Uterus (tissue), 3 donors: ENCODE measurements at regions not wholly inside any gene's neighbourhood (a gene's known extent, or its start where the extent isn't known, plus 50 kb on each side); places are given as distances from the start of the nearest gene placed in this dataset.
"Not testable (repeated sequence)": the region's sequence is repeated elsewhere in the genome, so short reads cannot be mapped to it uniquely, and the experiment has no call there.

Experiments
- DNase-seq, 2 donors: peaks; one replicate each; pipeline ENCODE4 v3.0.0-alpha.2; 2019 to 2020
- H3K27ac ChIP-seq, 2 donors: fragments of 200-600 bp; sonication (generic); 1 replicate in 1 of 2; 2 replicates in 1 of 2; pipeline ENCODE4 v1.5.1; 2016 to 2018
- H3K27me3 ChIP-seq, 2 donors: fragments of 200-600 bp; sonication (generic); one replicate each; pipeline ENCODE4 v1.5.1; 2018 to 2019; ENCODE audit warnings: control low read depth in 1 of 2
- H3K36me3 ChIP-seq, 2 donors: fragments of 200-600 bp; sonication (generic); one replicate each; pipeline ENCODE4 v1.5.1; 2019; ENCODE audit warnings: control low read depth in 1 of 2
- H3K4me1 ChIP-seq, 2 donors: fragments of 200-600 bp; sonication (generic); one replicate each; pipeline ENCODE4 v1.5.1; 2018 to 2019; ENCODE audit warnings: control low read depth in 1 of 2
- H3K4me3 ChIP-seq, 2 donors: fragments of 200-600 bp; sonication (generic); 1 replicate in 1 of 2; 2 replicates in 1 of 2; pipeline ENCODE4 v1.5.1; 2018 to 2019; ENCODE audit warnings: mild to moderate bottlenecking in 1 of 2
- H3K9me3 ChIP-seq, 2 donors: fragments of 200-600 bp; sonication (generic); one replicate each; pipeline ENCODE4 v1.5.1; 2019; ENCODE audit warnings: control low read depth in 1 of 2
- POLR2A ChIP-seq, 2 donors: fragments of 450-650 bp; IDR thresholded peaks; one replicate each; pipeline ENCODE4 v1.6.1; 2016; ENCODE audit warnings: antibody characterized with exemption in 2 of 2, mild to moderate bottlenecking in 1 of 2, moderate library complexity in 1 of 2
- intact Hi-C: fragments of 100-400 bp; cut with DNase I; formaldehyde crosslinking; loops from one replicate; pipeline ENCODE4 v1.15.1; 2023; ENCODE audit warnings: low total_unique reads
- TF ChIP-seq, protein P1 (sequence below), 4 experiments: fragments of 200-600 bp in 2 of 4; fragments of 450-650 bp in 2 of 4; sonication (generic) in 2 of 4; IDR thresholded peaks; one replicate each; pipeline ENCODE4 v1.5.1; 2016 to 2019; ENCODE audit warnings: antibody characterized with exemption in 4 of 4, mild to moderate bottlenecking in 2 of 4, moderate library complexity in 1 of 4
- donor health status: DM: yes; HTN: yes; CAD: no.

DNA sequence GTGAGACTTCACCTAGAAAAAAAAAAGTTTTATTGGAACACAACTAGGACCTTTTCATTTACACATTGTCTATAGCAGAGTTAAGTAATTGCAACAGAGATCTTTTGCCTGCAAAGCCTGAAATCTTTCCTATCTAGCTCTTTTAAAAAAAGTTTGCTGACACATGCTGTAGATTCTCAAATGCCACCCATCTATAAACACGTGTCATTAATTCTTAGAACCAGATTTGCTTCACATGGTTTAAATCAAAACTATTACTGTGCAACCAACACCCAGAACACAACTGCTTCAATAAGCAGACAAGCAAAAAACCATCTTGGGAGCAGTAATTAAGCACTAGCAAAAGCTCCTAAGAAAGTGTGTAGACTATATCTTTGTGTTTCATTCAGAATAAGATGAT lies 55.0 kb downstream of the OXSM start:
- no peaks in the 10 kb centered on the region for H3K36me3 ChIP-seq
- intact Hi-C loops = no loop called here
- no peaks in the 10 kb centered on the region for H3K4me1 ChIP-seq
- H3K27ac ChIP-seq = no peak overlapping the region
- no peak for DNase-seq
- H3K4me3 ChIP-seq = no peak overlapping the region
- H3K27me3 ChIP-seq = no peaks in the 10 kb centered on the region
- TF ChIP-seq POLR2A (IDR thresholded peaks at IDR 0.05) = no peak
- TF ChIP-seq, protein P1, sequence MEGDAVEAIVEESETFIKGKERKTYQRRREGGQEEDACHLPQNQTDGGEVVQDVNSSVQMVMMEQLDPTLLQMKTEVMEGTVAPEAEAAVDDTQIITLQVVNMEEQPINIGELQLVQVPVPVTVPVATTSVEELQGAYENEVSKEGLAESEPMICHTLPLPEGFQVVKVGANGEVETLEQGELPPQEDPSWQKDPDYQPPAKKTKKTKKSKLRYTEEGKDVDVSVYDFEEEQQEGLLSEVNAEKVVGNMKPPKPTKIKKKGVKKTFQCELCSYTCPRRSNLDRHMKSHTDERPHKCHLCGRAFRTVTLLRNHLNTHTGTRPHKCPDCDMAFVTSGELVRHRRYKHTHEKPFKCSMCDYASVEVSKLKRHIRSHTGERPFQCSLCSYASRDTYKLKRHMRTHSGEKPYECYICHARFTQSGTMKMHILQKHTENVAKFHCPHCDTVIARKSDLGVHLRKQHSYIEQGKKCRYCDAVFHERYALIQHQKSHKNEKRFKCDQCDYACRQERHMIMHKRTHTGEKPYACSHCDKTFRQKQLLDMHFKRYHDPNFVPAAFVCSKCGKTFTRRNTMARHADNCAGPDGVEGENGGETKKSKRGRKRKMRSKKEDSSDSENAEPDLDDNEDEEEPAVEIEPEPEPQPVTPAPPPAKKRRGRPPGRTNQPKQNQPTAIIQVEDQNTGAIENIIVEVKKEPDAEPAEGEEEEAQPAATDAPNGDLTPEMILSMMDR (IDR thresholded peaks at IDR 0.05) = no peak
- H3K9me3 ChIP-seq = no peaks in the 10 kb centered on the region

DNA sequence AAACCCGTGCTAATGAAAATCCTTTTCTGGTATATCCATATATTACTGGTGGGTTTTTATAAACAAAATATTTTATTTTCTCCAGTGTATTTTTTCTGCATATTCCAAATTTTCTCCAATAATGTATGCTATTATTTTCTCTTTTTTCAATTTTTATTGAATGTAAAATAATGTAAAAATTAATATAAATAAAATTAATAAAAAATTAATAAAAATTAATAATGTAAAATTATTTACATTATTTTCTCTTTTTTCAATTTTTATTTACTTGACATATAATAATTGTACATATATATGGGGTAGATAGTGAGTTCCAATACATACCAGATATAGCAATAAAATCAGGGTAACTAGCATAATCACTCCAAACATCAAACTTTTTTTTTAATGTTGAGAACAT lies 56.4 kb downstream of the OXSM start:
- no peak for DNase-seq
- Histone ChIP-seq H3K9me3 (no peaks in the 10 kb centered on the region), H3K4me1 (no peaks in the 10 kb centered on the region), H3K36me3 (no peaks in the 10 kb centered on the region), H3K27me3 (no peaks in the 10 kb centered on the region), H3K27ac (no peak overlapping the region), H3K4me3 (no peak overlapping the region)
- intact Hi-C loops = no loop called here
- TF ChIP-seq, protein P1 (IDR thresholded peaks at IDR 0.05) = no peak
- no peak for TF ChIP-seq POLR2A (IDR thresholded peaks at IDR 0.05)

DNA sequence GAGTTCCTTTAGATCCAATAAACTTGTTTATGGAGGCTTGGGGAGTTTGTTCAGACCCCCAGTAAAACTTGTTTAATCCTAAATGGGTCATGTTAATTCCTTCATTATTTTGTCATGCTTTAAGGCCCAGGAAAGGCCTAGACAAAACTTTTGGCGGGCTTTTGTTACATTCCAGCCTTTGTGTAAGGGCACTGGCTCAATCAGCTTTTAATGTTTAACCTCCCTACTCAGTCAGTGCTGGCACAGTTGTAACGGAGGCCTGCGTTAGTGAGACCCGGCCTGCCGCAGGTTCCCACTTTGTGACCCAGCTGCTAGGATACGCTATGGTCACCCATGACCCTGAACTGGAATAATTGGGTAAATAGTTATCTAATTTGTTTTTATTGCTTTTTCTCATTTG lies 59.2 kb downstream of the OXSM start:
- H3K9me3 ChIP-seq = no peaks in the 10 kb centered on the region
- no peak overlapping the region for H3K4me3 ChIP-seq
- TF ChIP-seq, protein P1 (IDR thresholded peaks at IDR 0.05) = no peak
- TF ChIP-seq POLR2A (IDR thresholded peaks at IDR 0.05) = no peak
- no peak for DNase-seq
- H3K4me1 ChIP-seq = no peaks in the 10 kb centered on the region
- intact Hi-C loops = no loop called here
- H3K27ac ChIP-seq = no peak overlapping the region
- no peaks in the 10 kb centered on the region for H3K27me3 ChIP-seq
- H3K36me3 ChIP-seq = no peaks in the 10 kb centered on the region

DNA sequence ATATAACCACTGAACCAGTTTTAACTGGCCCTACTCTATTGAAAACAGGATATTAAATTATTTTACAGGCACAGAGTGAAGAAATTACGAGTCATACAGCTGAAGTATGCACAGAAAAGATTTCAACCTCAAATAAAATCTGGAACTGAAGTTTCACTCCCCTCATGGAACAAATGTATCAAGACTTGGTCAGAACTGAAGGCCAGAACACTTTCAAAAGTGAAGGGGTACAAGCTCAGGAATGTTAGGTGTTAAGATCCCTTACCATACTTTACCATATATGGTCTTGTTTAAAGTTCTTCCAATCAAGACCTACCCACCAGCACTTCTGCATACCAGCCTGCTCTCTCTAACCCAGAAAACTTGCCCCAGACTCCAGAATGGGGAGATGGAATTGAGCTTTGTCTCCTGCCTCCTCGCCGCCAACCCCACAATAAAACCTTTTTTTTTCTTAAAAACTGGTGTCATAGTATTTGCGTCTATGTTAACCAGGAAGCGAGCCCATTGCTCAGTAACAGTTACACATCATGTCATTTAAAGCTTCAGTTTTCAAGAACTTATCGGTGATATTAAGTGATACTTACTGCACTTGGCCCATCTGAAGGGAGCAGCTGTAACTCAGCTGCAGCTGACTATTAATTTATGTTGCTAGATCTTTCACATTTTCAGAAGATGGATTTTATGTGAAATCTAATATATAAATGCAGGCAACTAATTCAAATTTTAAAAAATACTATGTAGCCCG lies 59.9 kb downstream of the OXSM start:
- Histone ChIP-seq H3K4me1 (no peaks in the 10 kb centered on the region), H3K27me3 (no peaks in the 10 kb centered on the region), H3K4me3 (no peak overlapping the region), H3K9me3 (no peaks in the 10 kb centered on the region), H3K27ac (no peak overlapping the region), H3K36me3 (no peaks in the 10 kb centered on the region)
- intact Hi-C loops = no loop called here
- TF ChIP-seq, protein P1 (IDR thresholded peaks at IDR 0.05) = no peak
- no peak for TF ChIP-seq POLR2A (IDR thresholded peaks at IDR 0.05)
- no peak for DNase-seq

DNA sequence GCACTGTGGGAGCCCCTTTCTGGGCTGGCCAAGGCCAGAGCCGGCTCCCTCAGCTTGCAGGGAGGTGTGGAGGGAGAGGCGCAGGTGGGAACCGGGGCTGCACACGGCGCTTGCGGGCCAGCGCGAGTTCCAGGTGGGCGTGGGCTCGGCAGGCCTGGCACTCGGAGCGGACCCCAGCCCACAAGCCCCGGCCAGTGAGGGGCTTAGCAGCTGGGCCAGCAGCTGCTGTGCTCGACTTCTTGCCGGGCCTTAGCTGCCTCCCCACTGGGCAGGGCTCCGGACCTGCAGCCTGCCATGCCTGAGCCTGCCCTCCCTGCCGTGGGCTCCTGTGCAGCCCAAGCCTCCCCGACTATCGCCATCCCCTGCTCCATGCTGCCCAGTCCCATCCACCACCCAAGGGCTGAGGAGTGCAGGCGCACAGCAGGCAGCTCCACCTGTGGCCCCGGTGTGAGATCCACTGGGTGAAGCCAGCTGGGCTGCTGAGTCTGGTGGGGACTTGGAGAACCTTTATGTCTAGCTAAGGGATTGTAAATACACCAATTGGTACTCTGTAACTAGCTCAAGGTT lies 61.9 kb downstream of the OXSM start:
- DNase-seq, H3K27ac ChIP-seq, H3K4me3 ChIP-seq, intact Hi-C loops, H3K27me3 ChIP-seq, H3K4me1 ChIP-seq, H3K9me3 ChIP-seq, H3K36me3 ChIP-seq: not testable (repeated sequence)
